ENCODE measurements at regions not wholly inside any gene's neighbourhood (a gene's known extent, or its start where the extent isn't known, plus 50 kb on each side); places are given as distances from the start of the nearest gene placed in this dataset.

- TF ChIP-seq ZNF791 (tag by site-specific recombination; IDR thresholded peaks at IDR 0.05) (no peak), ZNF211 (tag by site-specific recombination; IDR thresholded peaks at IDR 0.05; ENCODE audit: low read depth) (no peak), ZNF274 (IDR thresholded peaks at IDR 0.05; ENCODE audit: low read length) (no peak), ZNF274 (tag by site-specific recombination; IDR thresholded peaks at IDR 0.05; ENCODE audit: borderline replicate concordance) (no peak), TCF7L2 (IDR thresholded peaks at IDR 0.05; ENCODE audit: borderline replicate concordance, low read depth, low read length) (no peak), ZNF146 (tag by site-specific recombination; IDR thresholded peaks at IDR 0.05) (no peak), ZNF423 (tag by site-specific recombination; IDR thresholded peaks at IDR 0.05) (no peak)
- TF ChIP-seq, protein P1, sequence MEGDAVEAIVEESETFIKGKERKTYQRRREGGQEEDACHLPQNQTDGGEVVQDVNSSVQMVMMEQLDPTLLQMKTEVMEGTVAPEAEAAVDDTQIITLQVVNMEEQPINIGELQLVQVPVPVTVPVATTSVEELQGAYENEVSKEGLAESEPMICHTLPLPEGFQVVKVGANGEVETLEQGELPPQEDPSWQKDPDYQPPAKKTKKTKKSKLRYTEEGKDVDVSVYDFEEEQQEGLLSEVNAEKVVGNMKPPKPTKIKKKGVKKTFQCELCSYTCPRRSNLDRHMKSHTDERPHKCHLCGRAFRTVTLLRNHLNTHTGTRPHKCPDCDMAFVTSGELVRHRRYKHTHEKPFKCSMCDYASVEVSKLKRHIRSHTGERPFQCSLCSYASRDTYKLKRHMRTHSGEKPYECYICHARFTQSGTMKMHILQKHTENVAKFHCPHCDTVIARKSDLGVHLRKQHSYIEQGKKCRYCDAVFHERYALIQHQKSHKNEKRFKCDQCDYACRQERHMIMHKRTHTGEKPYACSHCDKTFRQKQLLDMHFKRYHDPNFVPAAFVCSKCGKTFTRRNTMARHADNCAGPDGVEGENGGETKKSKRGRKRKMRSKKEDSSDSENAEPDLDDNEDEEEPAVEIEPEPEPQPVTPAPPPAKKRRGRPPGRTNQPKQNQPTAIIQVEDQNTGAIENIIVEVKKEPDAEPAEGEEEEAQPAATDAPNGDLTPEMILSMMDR (tag by site-specific recombination; IDR thresholded peaks at IDR 0.05), result no peak
Measured at GRCh38 chr2:148593421-148593820, 51.1 kb upstream of the EPC2 start.

Data from HEK293 (cell line).